ENCODE measurements at regions not wholly inside any gene's neighbourhood (a gene's known extent, or its start where the extent isn't known, plus 50 kb on each side); places are given as distances from the start of the nearest gene placed in this dataset.

- no peak for TF ChIP-seq CTCF (IDR thresholded peaks at IDR 0.05)
- no peak overlapping the region for H3K27ac Mint-ChIP-seq (ENCODE audit: unreplicated experiment)
Observed at GRCh38 chr7:118350260-118350659, 125.8 kb downstream of the ANKRD7 start.

GRCh38 chr7:118352867-118353453 is 128.5 kb downstream of the ANKRD7 start:
- no peak for DNase-seq (ENCODE audit: extremely low spot score, unreplicated experiment)
- no peaks in the 10 kb centered on the region for H3K36me3 Mint-ChIP-seq (ENCODE audit: unreplicated experiment)
- no peaks in the 10 kb centered on the region for H3K9me3 Mint-ChIP-seq (ENCODE audit: unreplicated experiment)
- peak; percentile 64 for TF ChIP-seq CTCF (IDR thresholded peaks at IDR 0.05)
- no peaks in the 10 kb centered on the region for H3K4me1 Mint-ChIP-seq (ENCODE audit: unreplicated experiment)
- no peak overlapping the region for H3K27ac Mint-ChIP-seq (ENCODE audit: unreplicated experiment)
- no peaks in the 10 kb centered on the region for H3K27me3 Mint-ChIP-seq (ENCODE audit: unreplicated experiment)
- no peak overlapping the region for H3K4me3 Mint-ChIP-seq (ENCODE audit: unreplicated experiment)

More at GRCh38 chr7:118350260-118350659, 125.8 kb downstream of the ANKRD7 start:
- DNase-seq (ENCODE audit: extremely low spot score, unreplicated experiment): no peak
- Mint-ChIP-seq H3K27me3 (ENCODE audit: unreplicated experiment) (no peaks in the 10 kb centered on the region), H3K9me3 (ENCODE audit: unreplicated experiment) (no peaks in the 10 kb centered on the region), H3K36me3 (ENCODE audit: unreplicated experiment) (no peaks in the 10 kb centered on the region), H3K4me1 (ENCODE audit: unreplicated experiment) (no peaks in the 10 kb centered on the region), H3K4me3 (ENCODE audit: unreplicated experiment) (no peak overlapping the region)

GRCh38 chr7:118366363-118366762 is 141.9 kb downstream of the ANKRD7 start:
- H3K4me3 Mint-ChIP-seq (ENCODE audit: unreplicated experiment): no peak overlapping the region
- peaks cover 2% of the 10 kb centered on the region for H3K27me3 Mint-ChIP-seq (ENCODE audit: unreplicated experiment)
- no peaks in the 10 kb centered on the region for H3K9me3 Mint-ChIP-seq (ENCODE audit: unreplicated experiment)
- no peak for DNase-seq (ENCODE audit: extremely low spot score, unreplicated experiment)
- no peaks in the 10 kb centered on the region for H3K36me3 Mint-ChIP-seq (ENCODE audit: unreplicated experiment)
- no peak overlapping the region for H3K27ac Mint-ChIP-seq (ENCODE audit: unreplicated experiment)
- no peak for TF ChIP-seq CTCF (IDR thresholded peaks at IDR 0.05)
- H3K4me1 Mint-ChIP-seq (ENCODE audit: unreplicated experiment): no peaks in the 10 kb centered on the region

- no peak for TF ChIP-seq CTCF (IDR thresholded peaks at IDR 0.05)
- H3K27me3 Mint-ChIP-seq (ENCODE audit: unreplicated experiment): peaks cover 2% of the 10 kb centered on the region
Observed at GRCh38 chr7:118368958-118369357, 144.5 kb downstream of the ANKRD7 start.

GRCh38 chr7:118369987-118370386 is 145.5 kb downstream of the ANKRD7 start:
- no peak for TF ChIP-seq CTCF (IDR thresholded peaks at IDR 0.05)
- DNase-seq (ENCODE audit: extremely low spot score, unreplicated experiment): no peak
- H3K4me3 Mint-ChIP-seq (ENCODE audit: unreplicated experiment): no peak overlapping the region
- no peaks in the 10 kb centered on the region for H3K36me3 Mint-ChIP-seq (ENCODE audit: unreplicated experiment)
- H3K27ac Mint-ChIP-seq (ENCODE audit: unreplicated experiment): no peak overlapping the region
- no peaks in the 10 kb centered on the region for H3K9me3 Mint-ChIP-seq (ENCODE audit: unreplicated experiment)
- H3K27me3 Mint-ChIP-seq (ENCODE audit: unreplicated experiment): peaks cover 2% of the 10 kb centered on the region
- no peaks in the 10 kb centered on the region for H3K4me1 Mint-ChIP-seq (ENCODE audit: unreplicated experiment)

More at GRCh38 chr7:118368958-118369357, 144.5 kb downstream of the ANKRD7 start:
- no peak overlapping the region for H3K27ac Mint-ChIP-seq (ENCODE audit: unreplicated experiment)
- no peak for DNase-seq (ENCODE audit: extremely low spot score, unreplicated experiment)
- no peaks in the 10 kb centered on the region for H3K36me3 Mint-ChIP-seq (ENCODE audit: unreplicated experiment)
- no peaks in the 10 kb centered on the region for H3K4me1 Mint-ChIP-seq (ENCODE audit: unreplicated experiment)
- H3K9me3 Mint-ChIP-seq (ENCODE audit: unreplicated experiment): no peaks in the 10 kb centered on the region
- no peak overlapping the region for H3K4me3 Mint-ChIP-seq (ENCODE audit: unreplicated experiment)
